GM06990 (cell line): ENCODE measurements at regions not wholly inside any gene's neighbourhood (a gene's known extent, or its start where the extent isn't known, plus 50 kb on each side); places are given as distances from the start of the nearest gene placed in this dataset.

ENCODE experiments used
- DNase-seq: peaks from one replicate; pipeline ENCODE4 v3.0.0-alpha.2; 2011; ENCODE audit not compliant: insufficient read length; ENCODE audit errors: extremely low read depth
- H3K27me3 ChIP-seq: replicated peaks from 2 replicates; pipeline ENCODE4 v1.6.0; 2011; ENCODE audit warnings: low read length; ENCODE audit not compliant: control insufficient read depth, insufficient read depth
- H3K36me3 ChIP-seq: 2 replicates; pipeline ENCODE4 v1.5.1; 2011; ENCODE audit warnings: low read length; ENCODE audit not compliant: control insufficient read depth, insufficient read depth
- H3K4me3 ChIP-seq: replicated peaks from 2 replicates; pipeline ENCODE4 v1.5.1; 2011; ENCODE audit warnings: low read depth, mild to moderate bottlenecking, control low read depth, low read length
- CTCF ChIP-seq: IDR thresholded peaks from 2 replicates; pipeline ENCODE4 v1.5.1; 2011; ENCODE audit warnings: low read length, control low read depth, mild to moderate bottlenecking, inconsistent platforms; ENCODE audit not compliant: insufficient read depth, poor library complexity, severe bottlenecking

GRCh38 chrX:113699939-113700338 is 859.3 kb upstream of the AMOT start:
- TF ChIP-seq CTCF: no peak

GRCh38 chrX:113675278-113675677 is 834.6 kb upstream of the AMOT start:
- Histone ChIP-seq H3K27me3 (no peaks in the 10 kb centered on the region), H3K4me3 (no peak overlapping the region), H3K36me3 (no peaks in the 10 kb centered on the region)
- no peak for TF ChIP-seq CTCF
- no peak for DNase-seq

More at GRCh38 chrX:113699939-113700338, 859.3 kb upstream of the AMOT start:
- no peak overlapping the region for H3K4me3 ChIP-seq
- DNase-seq: no peak
- no peaks in the 10 kb centered on the region for H3K27me3 ChIP-seq
- H3K36me3 ChIP-seq: no peaks in the 10 kb centered on the region

GRCh38 chrX:113651306-113651705 is 810.7 kb upstream of the AMOT start:
- H3K36me3 ChIP-seq: no peaks in the 10 kb centered on the region

GRCh38 chrX:113644426-113644825 is 803.8 kb upstream of the AMOT start:
- no peaks in the 10 kb centered on the region for H3K27me3 ChIP-seq
- DNase-seq: no peak
- H3K36me3 ChIP-seq: no peaks in the 10 kb centered on the region
- H3K4me3 ChIP-seq: no peak overlapping the region
- no peak for TF ChIP-seq CTCF

More at GRCh38 chrX:113651306-113651705, 810.7 kb upstream of the AMOT start:
- DNase-seq: no peak
- no peak overlapping the region for H3K4me3 ChIP-seq
- H3K27me3 ChIP-seq: no peaks in the 10 kb centered on the region
- TF ChIP-seq CTCF: no peak

- no peak for DNase-seq
- no peak for TF ChIP-seq CTCF
- H3K27me3 ChIP-seq: no peaks in the 10 kb centered on the region; the same call in 1 of the 2 replicates
- no peaks in the 10 kb centered on the region for H3K36me3 ChIP-seq
- no peak overlapping the region for H3K4me3 ChIP-seq
Observed at GRCh38 chrX:113634565-113634964, 793.9 kb upstream of the AMOT start.

- Histone ChIP-seq H3K4me3 (no peak overlapping the region), H3K27me3 (no peaks in the 10 kb centered on the region), H3K36me3 (no peaks in the 10 kb centered on the region)
- no peak for DNase-seq
- TF ChIP-seq CTCF: no peak
Observed at GRCh38 chrX:113629326-113629725, 788.7 kb upstream of the AMOT start.
